ENCODE measurements at regions not wholly inside any gene's neighbourhood (a gene's known extent, or its start where the extent isn't known, plus 50 kb on each side); places are given as distances from the start of the nearest gene placed in this dataset.
A peak's percentile ranks its signal among the peaks of the same experiment; 100 is the strongest.

DNA sequence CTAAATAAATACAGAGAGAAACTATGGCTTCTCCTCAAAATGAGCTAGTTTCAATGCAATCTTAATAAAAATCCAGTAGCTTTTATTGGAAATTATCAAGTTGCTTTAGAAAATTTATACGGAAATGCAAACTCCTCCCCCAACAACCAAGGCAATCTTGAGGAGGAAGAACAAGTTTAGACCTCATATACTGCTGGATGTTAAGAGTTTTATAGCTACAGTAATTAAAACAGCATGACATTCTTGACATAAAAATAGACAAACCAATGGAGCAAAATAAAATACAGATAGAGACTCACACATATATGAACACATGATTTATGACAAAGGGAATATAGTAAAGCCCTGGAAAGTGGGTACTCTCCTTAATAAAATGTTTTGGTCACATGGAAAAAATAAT, 368.7 kb downstream of the C12orf75 start:
- no peak for DNase-seq (ENCODE audit: low read depth, low spot score)

DNA sequence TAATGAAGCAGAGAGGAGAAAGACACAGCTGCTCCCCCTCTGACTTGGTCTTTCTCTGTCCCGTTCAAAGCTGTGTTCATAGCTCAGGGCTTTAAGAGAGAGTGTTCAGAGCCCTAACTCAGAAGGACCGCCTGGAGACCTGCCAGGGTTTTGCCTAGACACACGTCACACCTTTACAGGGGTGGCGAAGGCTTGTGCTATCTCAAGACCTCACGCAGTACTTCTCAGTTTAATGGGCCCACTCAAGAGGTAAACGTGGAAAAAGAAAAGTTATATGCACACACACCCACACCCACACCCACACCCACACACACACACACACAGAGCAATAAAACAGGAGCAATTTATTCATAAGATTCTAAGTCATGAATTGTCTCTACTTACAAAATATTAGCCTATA, 374.3 kb downstream of the C12orf75 start:
- DNase-seq (ENCODE audit: low read depth, low spot score): no peak

DNA sequence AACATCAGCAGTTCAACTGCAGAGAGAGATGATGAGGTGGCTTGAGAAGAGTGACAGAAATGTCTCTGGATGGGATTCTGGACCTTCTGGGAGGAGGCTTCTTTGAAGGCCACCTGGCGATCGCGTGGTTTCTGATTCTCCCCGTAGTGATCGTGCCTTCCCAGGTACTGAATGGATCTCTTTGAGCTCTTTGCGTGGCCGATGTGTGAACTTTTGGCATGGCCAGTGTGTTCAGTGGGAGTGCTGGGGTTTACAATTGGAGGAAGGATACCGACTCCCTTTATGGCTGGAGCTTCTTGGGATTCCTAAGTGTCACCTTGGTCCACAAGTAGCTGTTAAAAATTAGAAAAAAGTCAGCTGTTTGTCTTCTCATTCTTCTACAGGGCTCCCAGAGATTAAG, 374.7 kb downstream of the C12orf75 start:
- no peak for DNase-seq (ENCODE audit: low read depth, low spot score)

DNA sequence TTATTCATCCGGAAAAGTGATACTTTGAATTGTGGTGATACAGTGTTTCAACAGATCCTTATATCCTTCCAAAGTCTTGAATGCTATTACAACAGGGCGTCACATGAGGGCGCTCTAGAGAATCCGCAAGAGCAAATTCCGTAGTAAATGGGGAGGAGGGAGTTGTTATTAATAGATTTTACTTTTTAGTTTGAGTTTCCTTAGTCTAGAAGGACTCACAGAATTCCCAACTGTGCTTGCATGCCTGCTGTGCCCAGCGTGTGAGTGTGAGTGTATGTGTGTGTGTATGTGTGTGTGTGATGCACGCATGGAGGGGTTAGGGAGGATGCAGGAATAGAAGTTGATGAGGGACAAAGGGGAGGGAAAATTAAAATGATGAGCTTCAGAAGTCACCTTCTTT, 375.3 kb downstream of the C12orf75 start:
- peak; percentile 84 for DNase-seq (ENCODE audit: low read depth, low spot score)

DNA sequence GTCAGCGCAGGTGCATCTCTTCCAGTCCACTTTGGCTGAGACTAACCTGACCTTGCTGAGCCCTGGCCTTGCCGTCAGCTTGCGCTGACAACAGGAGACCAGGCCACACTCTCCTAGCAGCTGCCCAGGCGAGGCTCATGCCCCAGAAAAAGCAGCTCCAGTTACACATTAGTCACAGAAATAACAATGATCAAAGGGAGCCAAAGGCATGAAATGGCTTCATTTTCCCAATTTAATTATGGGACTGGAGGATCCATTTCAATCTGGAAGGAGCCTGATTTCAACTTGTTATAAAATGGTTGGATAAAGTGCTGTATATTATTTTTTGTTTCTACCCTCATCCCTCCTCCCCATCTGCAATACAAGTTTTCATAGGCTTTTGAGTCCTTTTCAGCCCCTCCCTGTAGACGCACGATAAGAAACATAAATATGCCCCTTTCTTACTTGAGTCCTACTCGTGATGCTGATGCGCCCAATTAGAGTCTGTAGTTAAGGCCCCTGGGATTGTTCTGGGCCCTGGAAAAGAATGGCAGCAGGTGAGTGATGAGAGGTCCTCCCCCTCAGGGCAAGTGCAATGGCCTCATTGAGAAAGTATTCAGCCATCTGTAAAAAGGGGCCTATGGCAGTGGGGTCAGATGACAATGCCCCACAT, 376.0 kb downstream of the C12orf75 start:
- DNase-seq (ENCODE audit: low read depth, low spot score): peak; percentile 83

DNA sequence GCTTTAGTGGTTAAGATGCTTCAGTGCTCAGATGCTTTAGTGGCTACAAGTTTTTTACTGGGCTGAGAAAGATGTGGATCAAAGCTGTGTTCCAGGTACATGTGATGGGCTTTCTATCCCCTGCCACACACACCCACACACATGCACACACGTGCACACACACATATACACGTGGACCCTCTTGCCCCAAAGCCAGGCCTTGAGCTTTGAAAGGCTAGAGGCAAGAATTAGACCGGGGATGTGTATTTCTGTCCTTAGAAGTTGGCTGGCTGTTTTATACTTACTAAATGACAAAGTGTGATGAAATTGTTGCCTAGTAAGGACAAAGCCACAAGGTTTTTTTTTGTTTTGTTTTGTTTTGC, 376.5 kb downstream of the C12orf75 start:
- DNase-seq (ENCODE audit: low read depth, low spot score): no peak

DNA sequence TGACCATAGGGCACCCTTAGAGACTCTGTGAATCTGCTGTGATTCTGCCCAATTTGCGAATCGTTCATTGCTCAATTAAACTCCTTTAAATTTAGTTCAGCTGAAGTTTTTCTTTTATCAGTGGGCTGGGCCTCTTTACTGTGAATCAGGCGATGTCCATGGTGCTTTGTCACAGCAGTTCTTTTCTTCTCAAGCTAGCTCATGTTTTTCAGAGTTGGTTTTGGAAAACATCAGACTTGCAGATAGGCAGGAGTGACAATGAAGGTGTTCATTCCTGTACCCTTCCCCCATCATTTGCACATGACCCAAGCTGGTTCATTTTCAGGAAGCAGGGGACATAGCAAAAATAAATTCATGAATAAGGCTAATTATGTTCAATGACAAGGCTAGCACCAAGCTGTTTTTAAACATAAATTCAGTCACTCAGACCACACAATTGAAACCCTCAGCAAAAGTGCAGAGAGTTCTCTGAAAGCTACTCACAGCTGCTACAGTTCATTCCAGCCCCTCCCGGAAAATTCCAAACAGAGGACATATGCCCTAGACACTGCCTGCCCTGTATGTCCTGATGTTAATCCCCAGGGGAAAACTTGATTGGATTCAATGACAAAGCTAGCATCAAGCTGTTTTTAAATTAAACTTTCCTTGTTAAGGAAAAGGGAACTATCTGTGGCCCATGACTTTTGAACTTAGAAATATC, 383.3 kb downstream of the C12orf75 start:
- DNase-seq (ENCODE audit: low read depth, low spot score): peak; percentile 20

DNA sequence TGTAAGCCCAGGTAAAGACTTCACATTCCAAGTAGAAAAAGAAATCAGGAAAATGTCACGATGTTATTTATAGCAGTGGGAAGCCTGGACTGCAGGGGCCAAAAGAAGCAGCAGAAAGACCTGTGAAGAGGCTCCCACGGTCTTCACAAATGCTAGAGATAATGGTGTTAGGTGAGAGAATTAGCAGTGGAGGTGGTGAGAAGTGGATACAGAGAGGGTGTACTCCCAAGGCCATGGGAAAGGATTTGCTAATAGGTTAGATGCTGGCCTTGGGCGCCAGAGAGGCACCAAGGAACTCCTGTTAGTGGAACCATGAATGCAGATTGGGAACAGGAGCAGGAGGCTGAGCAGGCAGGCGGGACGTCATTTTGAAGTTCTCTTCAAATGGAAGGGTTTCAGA, 386.1 kb downstream of the C12orf75 start:
- DNase-seq (ENCODE audit: low read depth, low spot score): no peak

DNA sequence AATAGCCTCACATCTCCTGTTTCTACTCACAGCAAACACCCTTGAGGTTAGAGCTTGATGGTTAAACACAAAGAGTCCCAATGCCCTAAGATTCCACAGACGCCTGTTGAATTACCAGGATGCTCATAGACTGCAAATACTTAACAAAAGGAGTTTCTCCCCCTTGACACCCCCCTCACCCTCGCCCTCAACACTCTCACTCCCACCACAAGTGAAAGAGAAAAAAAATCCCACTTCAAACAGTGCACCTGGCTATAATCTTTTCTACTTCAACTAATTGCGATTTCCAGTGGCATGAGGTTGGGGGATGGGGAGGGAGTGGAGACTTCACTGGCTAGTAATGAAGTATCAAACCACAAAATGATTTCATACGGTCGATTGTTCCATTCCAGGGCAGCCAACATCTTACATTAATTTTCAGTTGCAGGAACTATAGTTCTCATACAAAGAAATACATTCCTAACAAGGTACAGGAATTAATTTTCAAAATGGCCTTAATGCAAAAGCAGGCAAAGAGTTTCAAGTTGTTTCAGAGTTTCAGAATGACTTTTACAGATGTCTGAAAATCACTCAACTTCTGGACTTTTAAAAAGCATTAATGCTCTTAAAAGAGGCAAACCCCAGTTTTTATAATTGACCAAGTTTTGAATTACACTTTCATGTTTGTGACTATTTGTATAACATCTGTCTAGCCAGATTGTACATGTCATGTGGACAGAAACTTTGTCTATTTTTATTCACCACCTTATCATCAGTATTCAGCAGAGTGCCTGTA, 390.7 kb downstream of the C12orf75 start:
- DNase-seq (ENCODE audit: low read depth, low spot score): peak; percentile 64

DNA sequence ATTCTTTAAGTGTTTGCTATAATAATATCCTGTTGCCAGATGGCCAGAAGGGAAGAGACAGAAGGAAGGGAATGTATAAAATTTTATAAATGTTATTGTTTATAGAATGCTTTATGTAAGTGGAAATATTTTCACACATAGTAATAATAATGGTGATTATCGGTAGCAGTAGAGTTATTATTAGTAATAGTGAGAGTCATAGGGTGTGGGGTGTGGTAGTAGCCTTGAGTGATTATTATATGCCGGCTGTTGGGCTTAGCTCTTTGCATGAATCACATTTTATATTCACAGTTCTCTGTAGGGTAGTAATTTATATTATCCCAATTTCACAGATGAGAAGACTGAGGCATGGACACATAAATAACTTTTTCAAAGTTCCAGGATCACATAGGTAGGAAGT, 391.4 kb downstream of the C12orf75 start:
- DNase-seq (ENCODE audit: low read depth, low spot score): no peak

DNA sequence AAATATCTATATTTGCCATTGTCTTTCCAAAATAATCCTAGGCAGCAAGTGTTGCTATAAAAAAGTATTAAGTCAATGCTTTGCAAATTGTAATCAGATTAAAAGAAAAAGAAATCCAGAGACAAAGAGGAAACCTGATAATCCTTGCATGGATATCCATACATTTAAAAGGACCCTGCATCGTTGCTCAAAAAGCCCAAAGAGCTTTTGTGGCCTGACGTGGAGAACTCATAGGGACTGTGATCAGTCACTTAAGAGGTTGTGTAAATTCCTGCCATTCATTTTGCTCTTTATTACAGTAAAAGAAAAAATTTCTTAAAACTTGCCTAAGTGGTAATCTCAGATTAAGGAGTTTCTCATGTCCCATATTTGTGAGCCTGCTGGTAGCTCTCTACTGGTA, 392.6 kb downstream of the C12orf75 start:
- no peak for DNase-seq (ENCODE audit: low read depth, low spot score)

DNA sequence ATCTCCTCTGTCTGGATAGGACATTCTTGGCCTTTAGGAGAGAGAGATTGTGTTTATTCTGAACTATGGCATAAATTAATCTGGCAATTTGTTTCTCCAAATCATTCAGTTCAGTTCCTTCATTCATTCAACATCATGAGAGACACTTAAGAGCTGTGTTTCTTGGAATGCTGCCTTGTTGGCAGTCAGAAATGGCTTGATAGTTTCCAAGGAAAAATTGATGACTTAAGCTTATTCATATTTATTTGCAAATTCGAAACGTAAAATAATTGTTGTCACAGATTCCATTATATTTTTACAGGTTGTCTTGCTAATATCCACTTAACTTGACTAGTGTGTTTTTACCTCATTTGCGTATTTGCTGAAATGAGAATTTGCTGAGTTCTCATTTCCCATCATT, 393.0 kb downstream of the C12orf75 start:
- no peak for DNase-seq (ENCODE audit: low read depth, low spot score)

DNA sequence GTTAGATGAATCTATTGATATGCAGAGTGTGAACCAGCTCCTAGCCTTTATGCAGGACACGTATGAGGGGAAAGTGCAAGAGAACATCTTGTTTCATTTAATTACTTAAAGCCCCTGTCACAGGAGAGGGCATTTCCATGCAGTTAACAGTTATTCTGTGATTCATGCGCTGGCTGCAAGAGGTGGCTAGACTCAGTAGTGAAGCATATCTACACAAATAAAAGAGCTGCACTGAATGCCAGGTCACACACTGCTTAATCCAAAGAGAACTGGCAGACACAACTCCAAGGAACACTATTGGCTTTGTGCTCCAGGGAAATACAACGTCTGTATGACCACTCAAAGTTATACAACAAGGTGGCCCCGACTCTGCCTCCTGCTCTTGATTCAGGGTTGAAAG, 394.1 kb downstream of the C12orf75 start:
- DNase-seq (ENCODE audit: low read depth, low spot score): peak; percentile 80

DNA sequence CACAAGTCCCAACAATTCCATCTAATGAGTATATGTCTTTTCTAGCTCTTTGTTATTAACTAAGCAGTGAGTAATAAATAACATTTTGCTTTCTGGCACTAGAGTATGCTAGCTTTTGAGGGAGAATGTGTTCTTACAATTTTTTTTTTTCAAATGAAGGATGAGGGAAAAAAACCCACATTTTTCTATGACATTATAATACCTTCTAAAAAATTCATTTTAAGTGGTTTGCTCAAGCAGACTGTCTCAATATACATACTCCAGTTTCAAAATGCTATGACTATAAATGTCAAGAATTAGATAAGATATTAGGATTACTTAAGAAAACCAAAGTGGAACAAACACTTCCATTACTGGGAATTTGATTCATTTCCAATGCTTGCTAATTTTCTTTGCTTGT, 394.6 kb downstream of the C12orf75 start:
- DNase-seq (ENCODE audit: low read depth, low spot score): no peak

DNA sequence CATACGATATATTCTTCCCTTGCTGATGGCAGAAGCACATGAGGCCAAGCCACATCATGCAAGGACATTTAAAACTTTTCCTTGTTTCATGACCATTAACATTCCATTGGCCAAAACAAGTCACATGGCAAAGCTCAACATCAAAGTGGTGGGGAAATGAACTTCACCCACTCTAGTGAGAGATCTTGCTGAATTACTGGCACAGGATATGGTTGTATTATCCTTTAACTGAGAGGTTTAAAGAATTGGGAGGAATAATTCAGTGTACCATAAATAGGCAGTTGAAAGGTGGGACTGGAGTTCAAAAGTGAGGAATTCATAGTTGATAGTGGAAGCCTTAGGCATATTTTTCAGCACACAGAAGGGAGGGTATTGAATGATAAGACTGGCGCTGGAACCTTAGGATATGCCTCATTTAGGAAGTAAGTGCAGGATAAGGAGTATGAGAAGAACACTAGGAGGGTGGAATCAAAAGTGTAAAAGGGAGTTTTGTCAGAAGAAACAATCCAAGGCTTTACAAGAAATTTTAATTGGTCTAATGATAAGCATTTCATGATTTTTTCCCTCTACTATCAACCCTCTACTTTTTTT, 398.8 kb downstream of the C12orf75 start:
- DNase-seq (ENCODE audit: low read depth, low spot score): no peak

DNA sequence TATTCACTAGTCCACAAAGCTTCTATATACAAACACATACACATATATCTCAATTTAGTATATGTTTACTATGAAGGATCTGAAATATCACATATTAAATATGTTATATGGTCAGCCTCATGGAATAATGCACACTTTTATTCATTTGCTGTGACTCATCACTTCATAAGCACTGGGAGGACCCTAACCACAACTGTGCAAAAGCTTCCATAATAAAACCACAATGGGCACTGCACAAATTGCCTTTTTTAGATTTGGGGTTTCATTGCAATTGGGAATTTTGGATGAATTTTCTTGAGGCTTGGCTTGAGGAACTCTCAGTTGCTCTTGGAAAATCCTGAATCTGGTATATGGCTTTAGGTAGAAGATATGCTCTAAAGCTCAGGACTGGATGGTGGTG, 399.4 kb downstream of the C12orf75 start:
- peak; percentile 58 for DNase-seq (ENCODE audit: low read depth, low spot score)

DNA sequence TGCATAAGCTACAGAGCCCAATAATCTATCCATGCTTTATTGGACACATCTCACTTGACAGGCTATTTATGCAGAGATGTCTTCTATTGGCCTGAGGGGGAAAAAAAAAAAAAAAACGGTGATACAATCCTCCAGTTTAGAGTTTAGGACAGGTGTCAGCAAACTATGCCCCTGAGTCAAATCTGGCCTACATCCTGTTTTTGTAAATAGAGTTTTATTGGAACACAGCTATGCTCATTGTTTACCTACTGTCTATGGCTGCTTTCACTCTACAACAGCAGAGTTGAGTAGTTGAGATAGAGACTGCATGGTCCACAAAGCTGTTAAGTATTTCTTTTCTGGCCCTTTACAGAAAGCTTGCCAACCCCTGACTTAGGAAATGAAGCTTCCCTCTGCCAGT, 403.1 kb downstream of the C12orf75 start:
- no peak for DNase-seq (ENCODE audit: low read depth, low spot score)

DNA sequence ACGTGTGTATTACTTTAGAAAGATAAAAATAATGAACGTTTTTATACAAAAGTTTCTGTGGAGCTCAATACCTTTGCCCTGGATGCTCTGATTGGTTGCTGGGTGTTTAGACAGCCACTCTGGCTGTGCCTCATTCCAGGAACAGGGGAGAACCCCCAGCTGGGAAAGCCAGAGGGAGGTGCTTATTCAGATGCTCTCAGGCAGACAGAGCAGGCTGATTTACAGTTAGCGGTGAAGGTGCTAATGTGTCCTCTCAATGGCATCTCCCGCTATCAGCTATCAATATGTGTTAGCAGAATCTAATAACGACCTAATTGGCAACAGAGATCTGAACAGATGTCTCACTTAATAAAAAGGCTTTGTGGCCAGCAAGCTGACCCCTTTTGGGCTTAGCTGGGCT, 402.3 kb downstream of the NUAK1 start:
- no peak for DNase-seq (ENCODE audit: low read depth, low spot score)

DNA sequence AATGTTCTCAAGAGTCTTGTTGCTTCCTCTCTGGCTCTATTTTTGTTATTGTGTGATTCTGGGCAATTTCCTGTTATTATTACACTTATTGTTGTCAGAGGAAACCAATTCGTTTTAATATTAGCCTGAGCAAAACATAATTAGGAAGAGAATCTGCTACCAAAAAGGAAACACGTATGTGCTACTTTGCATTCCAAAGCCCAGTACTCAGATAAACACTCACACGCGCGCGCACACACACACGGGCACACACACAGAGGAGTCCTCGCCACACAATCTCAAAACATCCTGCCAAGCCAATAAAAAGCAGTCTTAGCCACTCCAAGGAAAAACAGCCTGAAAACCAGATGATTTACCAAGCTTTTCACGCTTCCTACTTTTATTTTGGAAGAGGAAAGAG, 400.7 kb downstream of the NUAK1 start:
- DNase-seq (ENCODE audit: low read depth, low spot score): peak; percentile 20

DNA sequence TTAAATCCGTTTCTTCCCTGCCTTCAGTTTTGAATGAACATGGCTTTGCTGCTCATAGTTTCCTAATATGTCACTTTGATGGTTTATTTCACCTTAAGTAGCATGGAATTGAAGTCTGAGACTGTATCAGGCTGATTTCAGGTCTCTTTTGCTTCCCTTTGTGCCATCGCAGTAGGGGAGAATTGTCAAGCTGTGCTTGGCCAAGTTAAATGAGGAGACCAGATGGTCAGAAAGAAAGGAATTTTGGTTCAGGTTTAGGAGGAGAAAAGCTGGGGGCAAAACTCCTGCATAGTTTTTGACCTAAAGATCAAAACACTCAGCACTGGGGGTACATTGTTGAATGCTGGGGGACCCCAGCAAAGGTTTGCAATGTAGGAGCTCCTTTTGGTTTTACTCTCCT, 398.4 kb downstream of the NUAK1 start:
- DNase-seq (ENCODE audit: low read depth, low spot score): peak; percentile 46

DNA sequence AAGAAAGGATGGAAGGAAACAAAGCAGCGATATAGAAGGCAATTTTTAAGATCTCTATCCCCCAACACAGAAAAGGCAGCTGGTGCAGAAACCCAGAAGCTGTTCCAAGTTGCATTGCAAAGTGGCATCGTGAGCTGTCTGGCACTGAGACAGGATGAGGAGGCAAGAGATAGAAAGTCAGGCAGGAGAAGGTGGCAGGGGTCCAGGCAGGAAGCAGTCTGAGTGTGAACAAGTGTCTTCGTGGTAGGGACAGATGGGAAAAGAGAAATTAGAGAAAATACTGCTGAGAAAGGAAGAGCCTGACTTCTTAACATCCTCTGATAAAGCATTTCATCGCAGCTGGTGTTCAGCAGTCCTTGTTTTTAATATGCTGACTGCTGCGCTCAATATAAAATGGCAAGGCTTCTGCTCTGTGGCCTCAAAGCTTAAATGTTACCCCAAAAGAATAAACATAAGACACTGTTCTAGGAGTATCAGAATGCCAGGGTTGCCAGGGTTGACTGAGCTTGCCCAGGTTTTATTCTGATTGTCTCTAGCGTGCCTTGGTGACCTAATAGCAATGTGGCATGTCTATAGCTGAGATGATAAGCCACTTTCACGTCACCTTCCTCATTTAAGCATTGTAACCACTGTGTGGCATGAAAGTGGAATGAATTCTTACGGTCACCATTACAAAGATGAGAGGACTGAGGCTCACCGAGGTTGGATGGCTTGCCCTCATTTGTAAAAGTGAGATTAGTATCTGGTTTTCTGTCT, 397.6 kb downstream of the NUAK1 start:
- DNase-seq (ENCODE audit: low read depth, low spot score): peak; percentile 28

Data from astrocyte of the hippocampus (primary cell).